Gastroesophageal sphincter (tissue), 3 donors: ENCODE measurements at regions not wholly inside any gene's neighbourhood (a gene's known extent, or its start where the extent isn't known, plus 50 kb on each side); places are given as distances from the start of the nearest gene placed in this dataset.

Experiments
- CTCF ChIP-seq, 4 experiments: fragments of 200-600 bp in 2 of 4; fragments of 450-650 bp in 2 of 4; sonication (generic) in 1 of 4; IDR thresholded peaks; one replicate each; pipeline ENCODE4 v1.5.1; 2017 to 2019; ENCODE audit warnings: antibody characterized with exemption in 4 of 4, mild to moderate bottlenecking in 2 of 4, moderate library complexity in 2 of 4
- POLR2A ChIP-seq, 2 donors: fragments of 450-650 bp; IDR thresholded peaks; one replicate each; pipeline ENCODE4 v1.6.1; 2017; ENCODE audit warnings: antibody characterized with exemption in 2 of 2, mild to moderate bottlenecking in 2 of 2, moderate library complexity in 1 of 2

GRCh38 chr16:86667035-86667434, 88.7 kb downstream of the FOXL1 start:
- TF ChIP-seq CTCF (IDR thresholded peaks at IDR 0.05): no peak
- TF ChIP-seq POLR2A (IDR thresholded peaks at IDR 0.05): no peak
